CD4-positive, alpha-beta T cell treated with Interferon gamma for 1 hour (primary cell): ENCODE measurements at regions not wholly inside any gene's neighbourhood (a gene's known extent, or its start where the extent isn't known, plus 50 kb on each side); places are given as distances from the start of the nearest gene placed in this dataset.
"Not testable (repeated sequence)": the region's sequence is repeated elsewhere in the genome, so short reads cannot be mapped to it uniquely, and the experiment has no call there.

Experiments
- DNase-seq: peaks from one replicate; pipeline ENCODE4 v3.0.0-alpha.2; 2020

DNA sequence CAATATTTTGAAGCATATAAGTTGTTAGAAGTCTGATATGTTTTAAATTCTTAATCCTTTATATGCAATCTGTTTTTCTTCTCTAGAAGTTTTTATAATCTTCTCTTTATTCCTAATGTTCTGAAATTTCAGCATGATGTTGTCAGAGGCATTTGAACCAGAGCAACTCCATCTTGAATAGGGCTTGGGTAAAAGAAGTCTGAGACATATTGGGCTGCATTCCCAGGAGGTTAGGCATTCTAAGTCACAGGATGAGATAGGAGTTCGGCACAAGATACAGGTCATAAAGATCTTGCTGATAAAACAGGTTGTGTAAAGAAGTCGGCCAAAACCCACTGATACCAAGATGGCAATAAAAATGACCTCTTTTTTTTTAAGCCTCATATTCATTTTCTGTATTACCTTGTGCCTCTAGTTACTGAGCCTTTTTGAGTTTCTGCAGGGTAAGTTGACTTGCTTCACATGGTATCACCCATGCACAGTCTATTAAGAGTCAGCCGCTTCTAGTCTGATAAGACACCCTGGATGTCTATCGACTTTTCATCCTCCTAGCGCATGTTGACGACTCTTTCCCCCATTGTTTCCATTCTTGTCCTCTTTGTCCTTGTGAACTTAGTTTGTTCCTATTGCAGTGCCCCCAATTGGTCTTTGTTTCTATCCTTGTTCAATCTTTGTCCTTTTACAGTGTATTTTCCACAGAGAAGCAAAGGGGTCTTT, 80.8 kb upstream of the RNU6-1 start:
- no peak for DNase-seq

DNA sequence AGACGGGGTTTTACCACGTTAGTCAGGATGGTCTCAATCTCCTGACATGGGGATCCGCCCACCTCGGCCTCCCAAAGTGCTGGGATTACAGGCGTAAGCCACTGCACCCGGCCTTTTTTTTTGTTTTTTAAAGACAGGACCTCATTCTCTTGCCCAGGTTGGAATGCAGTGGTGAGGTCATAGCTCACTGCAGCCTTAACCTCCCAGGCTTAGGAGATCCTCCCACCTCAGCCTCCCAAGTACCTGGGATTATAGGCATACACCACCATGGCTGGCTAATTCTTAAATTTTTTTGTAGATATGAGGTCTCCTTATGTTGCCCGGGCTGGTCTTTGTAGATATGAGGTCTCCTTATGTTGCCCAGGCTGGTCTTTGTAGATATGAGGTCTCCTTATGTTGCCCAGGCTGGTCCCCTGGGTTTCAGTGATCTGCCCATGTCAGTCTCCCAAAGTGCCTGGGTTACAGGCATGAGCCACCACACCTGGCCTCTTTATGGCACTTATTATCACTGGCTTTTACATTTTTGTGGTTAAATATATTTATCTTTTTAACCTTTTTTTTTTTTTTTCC, 82.3 kb upstream of the RNU6-1 start:
- DNase-seq, result no peak

GRCh38 chr15:67922971-67923945, 83.4 kb upstream of the RNU6-1 start:
- no peak for DNase-seq

GRCh38 chr15:67924359-67924974, 84.6 kb upstream of the RNU6-1 start:
- DNase-seq, result no peak

DNA sequence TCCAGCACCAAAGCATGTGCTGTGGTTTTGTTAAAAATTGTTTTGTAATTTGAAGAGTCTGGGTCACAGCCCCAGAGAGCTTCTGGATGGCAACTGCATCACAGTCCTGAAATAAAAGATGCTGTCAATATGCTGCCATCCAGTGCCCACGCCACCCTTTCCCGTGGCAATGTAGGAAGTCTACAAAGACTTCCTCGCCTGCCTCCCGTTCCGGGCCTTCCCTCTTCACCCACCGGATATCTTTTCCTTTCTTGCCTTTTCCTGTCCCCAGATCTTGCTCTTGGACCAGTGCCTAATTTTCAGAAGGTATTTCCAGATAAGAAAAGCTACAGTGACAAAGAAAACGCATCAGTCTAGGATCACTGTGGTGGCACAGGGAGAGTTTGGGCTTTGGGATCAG, 85.3 kb upstream of the RNU6-1 start:
- no peak for DNase-seq

- DNase-seq, result no peak
Observed at GRCh38 chr15:67927501-67928168, 87.8 kb upstream of the RNU6-1 start.

GRCh38 chr15:67928666-67929065, 88.8 kb upstream of the RNU6-1 start:
- DNase-seq, result no peak

DNA sequence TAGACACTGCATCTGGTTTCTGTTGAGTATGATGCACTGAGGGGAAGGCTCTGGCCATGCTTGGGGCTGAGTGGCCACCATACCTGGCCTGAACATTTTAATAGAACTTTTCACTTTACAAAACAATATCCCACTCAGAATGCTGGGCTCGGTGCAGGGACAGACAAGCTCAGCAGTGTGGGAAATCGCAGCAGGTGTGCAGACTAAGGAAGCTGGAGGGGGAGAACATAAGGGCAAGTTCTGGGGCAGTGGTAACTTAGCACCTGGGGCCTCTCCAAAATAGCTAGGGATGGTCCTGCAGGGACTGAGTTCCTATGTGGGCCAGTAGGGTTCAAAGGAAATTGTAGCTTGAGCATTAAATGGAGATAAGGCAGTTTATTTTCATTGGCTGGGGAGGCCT, 90.9 kb upstream of the RNU6-1 start:
- no peak for DNase-seq

- DNase-seq, result no peak
Observed at GRCh38 chr15:67931861-67932260, 92.0 kb upstream of the RNU6-1 start.

DNA sequence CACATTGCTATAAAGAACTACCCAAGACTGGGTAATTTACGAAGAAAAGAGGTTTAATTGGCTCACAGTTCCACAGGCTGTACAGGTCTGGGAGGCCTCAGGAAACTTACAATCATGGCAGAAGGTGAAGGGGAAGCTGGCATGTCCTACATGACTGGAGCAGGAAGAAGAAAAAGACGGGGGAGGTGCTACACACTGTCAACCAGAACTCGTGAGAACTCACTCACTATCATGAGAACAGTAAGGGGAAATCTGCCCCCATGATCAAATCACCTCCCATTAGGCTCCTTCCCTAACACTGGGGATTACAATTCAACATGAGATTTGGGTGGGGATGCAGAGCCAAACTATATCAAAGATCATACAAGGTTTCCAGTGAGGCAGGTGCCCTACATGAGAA, 94.3 kb upstream of the RNU6-1 start:
- DNase-seq, result not testable (repeated sequence)

DNA sequence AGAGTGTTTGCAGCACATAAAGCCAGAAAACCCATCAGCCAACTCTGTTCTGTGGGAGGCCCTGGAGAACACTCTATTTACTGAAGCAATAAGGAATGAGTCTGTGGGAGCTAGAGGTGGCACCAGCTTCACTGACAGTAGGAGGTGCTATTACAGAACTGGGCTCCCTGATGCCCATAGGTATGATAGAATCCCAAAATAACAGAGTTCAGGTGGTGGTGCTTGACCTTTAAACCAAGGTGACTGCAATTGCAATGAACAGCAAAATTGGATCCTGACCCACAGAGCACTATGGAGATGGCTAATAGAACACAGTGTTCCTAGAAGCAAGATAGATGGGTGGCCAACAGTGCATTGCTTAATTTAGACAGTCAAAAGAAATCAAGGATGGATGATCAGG, 95.4 kb upstream of the RNU6-1 start:
- no peak for DNase-seq

DNA sequence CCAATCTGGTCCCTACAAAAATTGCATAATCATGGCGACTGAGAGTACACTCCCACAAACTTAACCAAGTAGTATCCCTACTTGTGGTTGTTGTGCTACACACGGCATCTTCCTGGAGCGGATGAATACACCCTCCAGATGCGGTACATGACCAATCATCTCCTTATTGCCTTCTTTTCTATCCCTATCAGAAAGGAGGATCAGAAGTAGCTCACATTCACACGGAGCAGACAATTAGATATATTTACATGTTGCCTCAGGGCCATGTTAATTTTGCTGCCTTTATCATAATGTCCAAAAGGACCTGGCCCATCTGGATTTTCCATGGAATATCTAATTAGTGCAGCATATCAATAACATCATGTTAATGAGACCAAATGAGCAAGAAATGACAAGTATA, 96.4 kb upstream of the RNU6-1 start:
- DNase-seq, result no peak

GRCh38 chr15:67937153-67937761, 97.4 kb upstream of the RNU6-1 start:
- no peak for DNase-seq

DNA sequence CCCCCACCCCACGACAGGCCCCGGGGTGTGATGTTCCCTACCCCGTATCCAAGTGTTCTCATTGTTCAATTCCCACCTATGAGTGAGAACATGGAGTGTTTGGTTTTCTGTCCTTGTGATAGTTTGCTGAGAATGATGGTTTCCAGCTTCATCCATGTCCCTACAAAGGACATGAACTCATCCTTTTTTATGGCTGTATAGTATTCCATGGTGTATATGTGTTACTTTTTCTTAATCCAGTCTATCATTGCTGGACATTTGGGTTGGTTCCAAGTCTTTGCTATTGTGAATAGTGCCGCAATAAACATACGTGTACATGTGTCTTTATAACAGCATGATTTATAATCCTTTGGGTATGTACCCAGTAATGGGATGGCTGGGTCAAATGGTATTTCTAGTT, 99.3 kb upstream of the RNU6-1 start:
- not testable (repeated sequence) for DNase-seq

DNA sequence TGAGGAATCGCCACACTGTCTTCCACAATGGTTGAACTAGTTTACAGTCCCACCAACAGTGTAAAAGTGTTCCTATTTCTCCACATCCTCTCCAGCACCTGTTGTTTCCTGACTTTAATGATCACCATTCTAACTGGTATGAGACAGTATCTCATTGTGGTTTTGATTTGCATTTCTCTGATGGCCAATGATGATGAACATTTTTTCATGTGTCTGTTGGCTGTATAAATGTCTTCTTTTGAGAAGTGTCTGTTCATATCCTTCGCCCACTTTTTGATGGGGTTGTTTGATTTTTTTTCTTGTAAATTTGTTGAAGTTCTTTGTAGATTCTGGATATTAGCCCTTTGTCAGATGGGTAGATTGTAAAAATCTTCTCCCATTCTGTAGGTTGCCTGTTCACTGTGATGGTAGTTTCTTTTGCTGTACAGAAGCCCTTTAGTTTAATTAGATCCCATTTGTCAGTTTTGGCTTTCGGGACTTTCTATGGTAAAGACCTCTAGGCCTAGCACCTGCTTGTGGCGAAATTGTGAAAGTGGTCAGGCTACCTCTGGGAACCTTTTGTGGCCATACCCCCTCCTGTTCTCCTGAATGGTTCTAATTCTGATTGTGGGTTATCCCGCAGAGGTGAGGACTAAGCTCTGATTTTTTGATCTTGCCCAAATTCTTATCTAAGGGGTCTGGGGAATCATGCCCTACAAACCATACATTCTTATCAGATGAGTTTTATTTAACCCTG, 99.9 kb upstream of the RNU6-1 start:
- DNase-seq, result not testable (repeated sequence)

- DNase-seq, result no peak
Observed at GRCh38 chr15:67940324-67940719, 100.5 kb upstream of the RNU6-1 start.

DNA sequence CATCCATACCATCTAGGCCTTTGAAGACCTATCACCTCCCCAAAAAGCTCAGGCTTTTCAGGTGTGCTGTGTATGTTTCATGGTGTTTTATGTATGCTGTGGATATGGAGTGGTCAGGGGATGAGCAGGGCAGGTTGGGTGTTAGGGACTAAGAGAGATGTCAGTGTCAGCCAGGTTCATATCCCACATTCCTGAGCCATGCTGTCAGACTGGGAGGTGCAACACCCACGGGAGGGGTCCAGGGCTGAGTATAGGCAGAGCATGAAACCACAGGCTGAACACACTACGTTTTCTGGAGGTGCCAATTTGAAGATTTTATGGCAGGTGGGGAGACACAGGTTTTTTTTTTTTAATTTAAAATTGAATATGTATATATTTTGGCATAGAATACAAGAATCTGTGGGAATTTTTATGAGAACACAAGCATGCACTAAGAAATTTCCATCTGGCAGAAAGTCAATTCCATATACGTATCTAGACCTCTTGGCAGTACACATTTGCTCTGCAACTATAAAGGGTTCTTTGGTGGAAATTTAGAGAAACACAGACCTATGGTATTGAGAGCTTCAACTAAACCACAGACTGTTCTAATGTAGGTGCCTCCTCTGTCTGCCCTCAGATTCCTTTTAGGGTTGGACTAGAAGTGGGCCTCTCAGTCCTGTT, 101.9 kb upstream of the RNU6-1 start:
- DNase-seq, result no peak

- no peak for DNase-seq
Observed at GRCh38 chr15:67943475-67943874, 103.6 kb upstream of the RNU6-1 start.

DNA sequence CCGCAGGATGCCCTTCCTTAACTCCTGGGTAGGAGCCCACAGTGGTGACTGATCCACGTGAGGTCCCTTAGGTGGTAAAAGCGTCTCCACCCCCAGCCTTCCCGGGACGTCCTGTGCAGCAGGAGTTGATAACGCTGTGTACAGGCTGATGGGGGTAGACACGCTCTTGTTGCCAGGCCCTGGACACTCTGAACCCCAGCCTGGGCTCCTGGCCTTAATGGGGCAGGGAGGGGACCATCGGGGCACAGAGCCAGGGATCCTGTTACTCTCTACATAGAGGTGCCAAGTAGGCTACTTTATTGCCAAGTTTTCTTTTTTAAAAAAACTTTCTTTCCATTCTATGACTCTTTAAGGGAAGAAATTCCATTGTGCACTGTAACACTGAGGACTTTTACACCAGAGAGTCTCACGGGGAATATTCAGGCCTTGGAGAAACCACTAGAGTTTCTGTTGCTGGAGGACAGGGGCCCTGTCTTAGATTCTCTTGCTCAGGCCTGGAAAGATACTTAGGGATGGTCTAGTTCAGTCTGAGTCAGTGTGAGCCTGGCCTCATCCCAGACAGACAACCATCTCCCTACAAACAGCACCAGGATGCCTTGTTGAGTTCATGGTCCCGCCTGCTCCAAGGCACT, 104.3 kb upstream of the RNU6-1 start:
- no peak for DNase-seq

DNA sequence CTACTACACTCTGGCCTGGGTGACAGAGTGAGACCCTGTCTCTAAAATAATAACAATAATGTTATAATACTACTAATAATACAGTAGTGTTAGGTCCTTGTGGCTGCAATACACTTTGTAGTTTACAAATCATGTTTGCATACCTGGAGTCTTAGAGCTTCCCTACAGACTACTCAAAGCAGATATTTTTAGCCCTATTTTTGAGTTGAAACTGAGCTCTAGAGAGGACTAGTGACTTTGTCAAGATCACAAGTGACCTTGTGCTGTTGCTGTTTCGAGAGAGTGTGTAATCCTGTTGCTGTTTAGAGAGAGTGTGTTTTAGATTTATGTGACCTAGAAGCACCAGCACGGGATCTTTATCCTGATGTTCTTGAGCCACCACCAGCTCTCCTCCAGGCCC, 105.3 kb upstream of the RNU6-1 start:
- DNase-seq, result no peak
